ENCODE measurements at regions not wholly inside any gene's neighbourhood (a gene's known extent, or its start where the extent isn't known, plus 50 kb on each side); places are given as distances from the start of the nearest gene placed in this dataset.

- TF ChIP-seq CTCF (IDR thresholded peaks at IDR 0.05): no peak
- TF ChIP-seq POLR2A (IDR thresholded peaks at IDR 0.05): no peak
These were observed 149.0 kb downstream of the CXXC4 start for GRCh38 chr4:104345598-104346242.
